Stimulated activated CD4-positive, alpha-beta T cell treated with anti-CD3 and anti-CD28 coated beads, Interleukin-1b, Interleukin-23, amount 100 ng/mL, for 48 hours (primary cell): ENCODE measurements at regions not wholly inside any gene's neighbourhood (a gene's known extent, or its start where the extent isn't known, plus 50 kb on each side); places are given as distances from the start of the nearest gene placed in this dataset.

Experiments
- DNase-seq: peaks from one replicate; pipeline ENCODE4 v3.0.0-alpha.2; 2020

- no peak for DNase-seq
Observed at GRCh38 chr2:121086450-121086849, 198.6 kb downstream of the TFCP2L1 start.

GRCh38 chr2:121087117-121087516 is 197.9 kb downstream of the TFCP2L1 start:
- no peak for DNase-seq

- no peak for DNase-seq
Observed at GRCh38 chr2:121088251-121089165, 196.5 kb downstream of the TFCP2L1 start.

GRCh38 chr2:121089166-121089510 is 195.9 kb downstream of the TFCP2L1 start:
- DNase-seq: no peak

- no peak for DNase-seq
Observed at GRCh38 chr2:121090088-121090715, 194.8 kb downstream of the TFCP2L1 start.

- no peak for DNase-seq
Observed at GRCh38 chr2:121092095-121092494, 192.9 kb downstream of the TFCP2L1 start.

GRCh38 chr2:121093692-121094091 is 191.3 kb downstream of the TFCP2L1 start:
- no peak for DNase-seq

- no peak for DNase-seq
Observed at GRCh38 chr2:121094101-121094500, 190.9 kb downstream of the TFCP2L1 start.

- no peak for DNase-seq
Observed at GRCh38 chr2:121094845-121095244, 190.2 kb downstream of the TFCP2L1 start.

GRCh38 chr2:121095257-121096080 is 189.5 kb downstream of the TFCP2L1 start:
- peak; percentile 29 for DNase-seq

GRCh38 chr2:121096611-121097010 is 188.4 kb downstream of the TFCP2L1 start:
- no peak for DNase-seq

- DNase-seq: no peak
Observed at GRCh38 chr2:121098556-121098955, 186.4 kb downstream of the TFCP2L1 start.

GRCh38 chr2:121099329-121100290 is 185.4 kb downstream of the TFCP2L1 start:
- DNase-seq: no peak

GRCh38 chr2:121101093-121101715 is 183.8 kb downstream of the TFCP2L1 start:
- no peak for DNase-seq

- DNase-seq: no peak
Observed at GRCh38 chr2:121102941-121103340, 182.1 kb downstream of the TFCP2L1 start.

- DNase-seq: no peak
Observed at GRCh38 chr2:121103960-121104359, 181.0 kb downstream of the TFCP2L1 start.

- no peak for DNase-seq
Observed at GRCh38 chr2:121104721-121105141, 180.3 kb downstream of the TFCP2L1 start.

GRCh38 chr2:121110924-121111323 is 174.1 kb downstream of the TFCP2L1 start:
- DNase-seq: no peak

GRCh38 chr2:121118951-121119350 is 166.1 kb downstream of the TFCP2L1 start:
- DNase-seq: no peak

- no peak for DNase-seq
Observed at GRCh38 chr2:121120411-121120810, 164.6 kb downstream of the TFCP2L1 start.

GRCh38 chr2:121120991-121121390 is 164.0 kb downstream of the TFCP2L1 start:
- no peak for DNase-seq

- no peak for DNase-seq
Observed at GRCh38 chr2:121121661-121122060, 163.3 kb downstream of the TFCP2L1 start.
